ENCODE measurements at regions not wholly inside any gene's neighbourhood (a gene's known extent, or its start where the extent isn't known, plus 50 kb on each side); places are given as distances from the start of the nearest gene placed in this dataset.

DNA sequence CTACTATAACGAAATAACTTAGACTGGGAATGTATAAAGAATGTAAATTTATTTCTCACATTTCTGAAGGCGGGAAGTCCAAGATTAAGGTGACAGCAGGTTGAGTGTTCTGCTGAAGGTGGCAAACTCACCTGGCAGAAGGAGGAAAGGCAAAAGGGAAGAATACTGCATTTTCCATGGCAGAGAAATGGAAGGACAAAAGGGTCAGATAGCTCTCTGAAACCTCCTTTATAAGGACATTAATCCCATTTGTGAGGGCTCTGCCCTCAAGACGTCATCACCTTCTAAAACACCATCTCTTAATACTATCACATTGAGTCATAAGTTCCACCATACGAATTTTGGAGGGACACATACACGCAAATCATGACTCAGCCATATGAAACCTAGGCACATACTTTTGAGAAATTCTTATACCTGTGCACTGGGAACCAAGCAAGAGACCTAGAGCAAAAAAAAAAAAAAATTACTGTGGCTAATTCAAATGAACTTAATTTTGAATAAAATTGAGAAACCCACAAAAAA is 1669.3 kb upstream of the FLRT2 start:
- Mint-ChIP-seq H3K4me3 (no peak overlapping the region), H3K4me1 (peaks cover 25% of the 10 kb centered on the region), H3K36me3 (peaks cover 4% of the 10 kb centered on the region; the same call in 1 of the 2 replicates), H3K27ac (no peak overlapping the region), H3K27me3 (ENCODE audit: low read depth) (no peaks in the 10 kb centered on the region), H3K9me3 (peaks cover 13% of the 10 kb centered on the region)
- ATAC-seq (no peak), DNase-seq (ENCODE audit: low spot score) (no peak)
- TF ChIP-seq NR1H2 (CRISPR knock-in tag; IDR thresholded peaks at IDR 0.05) (no peak), ATF1 (CRISPR knock-in tag; IDR thresholded peaks at IDR 0.05) (no peak), ZNF317 (CRISPR knock-in tag; IDR thresholded peaks at IDR 0.05; ENCODE audit: borderline replicate concordance, low read depth) (no peak), IRF2 (CRISPR knock-in tag; IDR thresholded peaks at IDR 0.05; ENCODE audit: borderline replicate concordance, low read depth) (no peak), NFYB (CRISPR knock-in tag; conservative IDR thresholded peaks at IDR 0.05; ENCODE audit: low read depth) (no peak), ELF4 (CRISPR knock-in tag; IDR thresholded peaks at IDR 0.05; ENCODE audit: low read depth) (no peak), ZNF121 (CRISPR knock-in tag; IDR thresholded peaks at IDR 0.05) (no peak), ZNF263 (CRISPR knock-in tag; IDR thresholded peaks at IDR 0.05; ENCODE audit: low read depth) (no peak), E2F4 (CRISPR knock-in tag; IDR thresholded peaks at IDR 0.05; ENCODE audit: borderline replicate concordance, low read depth) (no peak), NR3C1 (CRISPR knock-in tag; conservative IDR thresholded peaks at IDR 0.05; ENCODE audit: low read depth) (no peak), SMAD3 (CRISPR knock-in tag; IDR thresholded peaks at IDR 0.05; ENCODE audit: borderline replicate concordance) (no peak), RORB (CRISPR knock-in tag; IDR thresholded peaks at IDR 0.05) (no peak), ZBTB21 (CRISPR knock-in tag; IDR thresholded peaks at IDR 0.05; ENCODE audit: borderline replicate concordance) (no peak), TEAD4 (CRISPR knock-in tag; IDR thresholded peaks at IDR 0.05) (no peak), IRF1 (CRISPR knock-in tag; IDR thresholded peaks at IDR 0.05) (no peak)
- TF ChIP-seq, protein P1, sequence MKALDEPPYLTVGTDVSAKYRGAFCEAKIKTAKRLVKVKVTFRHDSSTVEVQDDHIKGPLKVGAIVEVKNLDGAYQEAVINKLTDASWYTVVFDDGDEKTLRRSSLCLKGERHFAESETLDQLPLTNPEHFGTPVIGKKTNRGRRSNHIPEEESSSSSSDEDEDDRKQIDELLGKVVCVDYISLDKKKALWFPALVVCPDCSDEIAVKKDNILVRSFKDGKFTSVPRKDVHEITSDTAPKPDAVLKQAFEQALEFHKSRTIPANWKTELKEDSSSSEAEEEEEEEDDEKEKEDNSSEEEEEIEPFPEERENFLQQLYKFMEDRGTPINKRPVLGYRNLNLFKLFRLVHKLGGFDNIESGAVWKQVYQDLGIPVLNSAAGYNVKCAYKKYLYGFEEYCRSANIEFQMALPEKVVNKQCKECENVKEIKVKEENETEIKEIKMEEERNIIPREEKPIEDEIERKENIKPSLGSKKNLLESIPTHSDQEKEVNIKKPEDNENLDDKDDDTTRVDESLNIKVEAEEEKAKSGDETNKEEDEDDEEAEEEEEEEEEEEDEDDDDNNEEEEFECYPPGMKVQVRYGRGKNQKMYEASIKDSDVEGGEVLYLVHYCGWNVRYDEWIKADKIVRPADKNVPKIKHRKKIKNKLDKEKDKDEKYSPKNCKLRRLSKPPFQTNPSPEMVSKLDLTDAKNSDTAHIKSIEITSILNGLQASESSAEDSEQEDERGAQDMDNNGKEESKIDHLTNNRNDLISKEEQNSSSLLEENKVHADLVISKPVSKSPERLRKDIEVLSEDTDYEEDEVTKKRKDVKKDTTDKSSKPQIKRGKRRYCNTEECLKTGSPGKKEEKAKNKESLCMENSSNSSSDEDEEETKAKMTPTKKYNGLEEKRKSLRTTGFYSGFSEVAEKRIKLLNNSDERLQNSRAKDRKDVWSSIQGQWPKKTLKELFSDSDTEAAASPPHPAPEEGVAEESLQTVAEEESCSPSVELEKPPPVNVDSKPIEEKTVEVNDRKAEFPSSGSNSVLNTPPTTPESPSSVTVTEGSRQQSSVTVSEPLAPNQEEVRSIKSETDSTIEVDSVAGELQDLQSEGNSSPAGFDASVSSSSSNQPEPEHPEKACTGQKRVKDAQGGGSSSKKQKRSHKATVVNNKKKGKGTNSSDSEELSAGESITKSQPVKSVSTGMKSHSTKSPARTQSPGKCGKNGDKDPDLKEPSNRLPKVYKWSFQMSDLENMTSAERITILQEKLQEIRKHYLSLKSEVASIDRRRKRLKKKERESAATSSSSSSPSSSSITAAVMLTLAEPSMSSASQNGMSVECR (CRISPR knock-in tag; IDR thresholded peaks at IDR 0.05; ENCODE audit: borderline replicate concordance) = no peak
- TF ChIP-seq, protein P2, sequence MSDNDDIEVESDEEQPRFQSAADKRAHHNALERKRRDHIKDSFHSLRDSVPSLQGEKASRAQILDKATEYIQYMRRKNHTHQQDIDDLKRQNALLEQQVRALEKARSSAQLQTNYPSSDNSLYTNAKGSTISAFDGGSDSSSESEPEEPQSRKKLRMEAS (CRISPR knock-in tag; IDR thresholded peaks at IDR 0.05) = no peak
- ChIA-PET POLR2A (no interaction called here), CTCF (no interaction called here)

- Mint-ChIP-seq H3K27me3 (ENCODE audit: low read depth) (no peaks in the 10 kb centered on the region), H3K9me3 (peaks cover 4% of the 10 kb centered on the region), H3K4me3 (no peak overlapping the region), H3K36me3 (peaks cover 4% of the 10 kb centered on the region; the same call in 1 of the 2 replicates), H3K4me1 (peaks cover 13% of the 10 kb centered on the region), H3K27ac (no peak overlapping the region)
- DNase-seq (ENCODE audit: low spot score) (no peak), ATAC-seq (peak; percentile 69)
- ChIA-PET POLR2A (no interaction called here), CTCF (no interaction called here)
- TF ChIP-seq ZNF423 (CRISPR knock-in tag; IDR thresholded peaks at IDR 0.05) = no peak
- no peak for TF ChIP-seq SP1 (CRISPR knock-in tag; conservative IDR thresholded peaks at IDR 0.05)
- no peak for TF ChIP-seq ZNF138 (CRISPR knock-in tag; conservative IDR thresholded peaks at IDR 0.05)
- TF ChIP-seq ZNF671 (CRISPR knock-in tag; IDR thresholded peaks at IDR 0.05) = no peak
- no peak for TF ChIP-seq ZNF263 (CRISPR knock-in tag; IDR thresholded peaks at IDR 0.05; ENCODE audit: low read depth)
- no peak for TF ChIP-seq NR2C2 (CRISPR knock-in tag; IDR thresholded peaks at IDR 0.05)
- TF ChIP-seq, protein P3, sequence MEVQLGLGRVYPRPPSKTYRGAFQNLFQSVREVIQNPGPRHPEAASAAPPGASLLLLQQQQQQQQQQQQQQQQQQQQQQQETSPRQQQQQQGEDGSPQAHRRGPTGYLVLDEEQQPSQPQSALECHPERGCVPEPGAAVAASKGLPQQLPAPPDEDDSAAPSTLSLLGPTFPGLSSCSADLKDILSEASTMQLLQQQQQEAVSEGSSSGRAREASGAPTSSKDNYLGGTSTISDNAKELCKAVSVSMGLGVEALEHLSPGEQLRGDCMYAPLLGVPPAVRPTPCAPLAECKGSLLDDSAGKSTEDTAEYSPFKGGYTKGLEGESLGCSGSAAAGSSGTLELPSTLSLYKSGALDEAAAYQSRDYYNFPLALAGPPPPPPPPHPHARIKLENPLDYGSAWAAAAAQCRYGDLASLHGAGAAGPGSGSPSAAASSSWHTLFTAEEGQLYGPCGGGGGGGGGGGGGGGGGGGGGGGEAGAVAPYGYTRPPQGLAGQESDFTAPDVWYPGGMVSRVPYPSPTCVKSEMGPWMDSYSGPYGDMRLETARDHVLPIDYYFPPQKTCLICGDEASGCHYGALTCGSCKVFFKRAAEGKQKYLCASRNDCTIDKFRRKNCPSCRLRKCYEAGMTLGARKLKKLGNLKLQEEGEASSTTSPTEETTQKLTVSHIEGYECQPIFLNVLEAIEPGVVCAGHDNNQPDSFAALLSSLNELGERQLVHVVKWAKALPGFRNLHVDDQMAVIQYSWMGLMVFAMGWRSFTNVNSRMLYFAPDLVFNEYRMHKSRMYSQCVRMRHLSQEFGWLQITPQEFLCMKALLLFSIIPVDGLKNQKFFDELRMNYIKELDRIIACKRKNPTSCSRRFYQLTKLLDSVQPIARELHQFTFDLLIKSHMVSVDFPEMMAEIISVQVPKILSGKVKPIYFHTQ (CRISPR knock-in tag; IDR thresholded peaks at IDR 0.05) = no peak
- TF ChIP-seq, protein P4, sequence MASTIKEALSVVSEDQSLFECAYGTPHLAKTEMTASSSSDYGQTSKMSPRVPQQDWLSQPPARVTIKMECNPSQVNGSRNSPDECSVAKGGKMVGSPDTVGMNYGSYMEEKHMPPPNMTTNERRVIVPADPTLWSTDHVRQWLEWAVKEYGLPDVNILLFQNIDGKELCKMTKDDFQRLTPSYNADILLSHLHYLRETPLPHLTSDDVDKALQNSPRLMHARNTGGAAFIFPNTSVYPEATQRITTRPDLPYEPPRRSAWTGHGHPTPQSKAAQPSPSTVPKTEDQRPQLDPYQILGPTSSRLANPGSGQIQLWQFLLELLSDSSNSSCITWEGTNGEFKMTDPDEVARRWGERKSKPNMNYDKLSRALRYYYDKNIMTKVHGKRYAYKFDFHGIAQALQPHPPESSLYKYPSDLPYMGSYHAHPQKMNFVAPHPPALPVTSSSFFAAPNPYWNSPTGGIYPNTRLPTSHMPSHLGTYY (CRISPR knock-in tag; IDR thresholded peaks at IDR 0.05) = no peak
Observed at GRCh38 chr14:83863042-83863774, 1666.7 kb upstream of the FLRT2 start.

Data from WTC11 (cell line).